Keratinocyte (primary cell): ENCODE measurements at regions not wholly inside any gene's neighbourhood (a gene's known extent, or its start where the extent isn't known, plus 50 kb on each side); places are given as distances from the start of the nearest gene placed in this dataset.

Experiments
- DNase-seq: peaks from one replicate; pipeline ENCODE4 v3.0.0-alpha.2; 2011; ENCODE audit warnings: low read depth, missing footprints, low spot score
- FAIRE-seq: peaks from 2 replicates; lab custom pipeline; 2011; peaks lifted over from hg19 to GRCh38; lab: Jason Lieb, UNC
- H2AFZ ChIP-seq: 2 replicates; pipeline ENCODE4 v1.6.0; 2012; ENCODE audit warnings: low read length, control low read depth, inconsistent platforms; ENCODE audit not compliant: control insufficient read depth
- H3K27ac ChIP-seq: 2 replicates; pipeline ENCODE4 v1.5.1; 2011; ENCODE audit warnings: low read length; ENCODE audit not compliant: control insufficient read depth, insufficient read depth
- H3K27me3 ChIP-seq: 3 replicates; pipeline ENCODE4 v1.6.0; 2011; ENCODE audit warnings: low read length; ENCODE audit not compliant: control insufficient read depth, insufficient read depth; ENCODE audit errors: extremely low read depth
- H3K36me3 ChIP-seq, 2 experiments: 2 replicates in 1 of 2; 3 replicates in 1 of 2; pipeline ENCODE4 v1.5.1; 2011; ENCODE audit warnings: low read length in 2 of 2, mild to moderate bottlenecking in 1 of 2; ENCODE audit not compliant: control insufficient read depth in 2 of 2, insufficient read depth in 2 of 2; ENCODE audit errors: extremely low read depth in 1 of 2
- H3K4me1 ChIP-seq: 3 replicates; pipeline ENCODE4 v1.5.1; 2011; ENCODE audit warnings: low read length; ENCODE audit not compliant: control insufficient read depth, insufficient read depth; ENCODE audit errors: extremely low read depth
- H3K4me2 ChIP-seq: 3 replicates; pipeline ENCODE4 v1.6.0; 2011; ENCODE audit warnings: low read depth, low read length; ENCODE audit not compliant: control insufficient read depth, insufficient read depth; ENCODE audit errors: extremely low read depth
- H3K4me3 ChIP-seq, 3 experiments: fragments of 200-600 bp in 1 of 3; sonication (generic) in 1 of 3; 2 replicates in 2 of 3; 3 replicates in 1 of 3; pipeline ENCODE4 v1.5.1; 2011 to 2016; ENCODE audit warnings: low read length in 3 of 3, mild to moderate bottlenecking in 3 of 3, control low read depth in 2 of 3, inconsistent platforms in 1 of 3, low read depth in 1 of 3, mixed read lengths in 1 of 3, mixed run types in 1 of 3, moderate library complexity in 1 of 3; ENCODE audit not compliant: control insufficient read depth in 2 of 3, insufficient read depth in 2 of 3; ENCODE audit errors: extremely low read depth in 1 of 3
- H3K79me2 ChIP-seq: 2 replicates; pipeline ENCODE4 v1.6.0; 2012; ENCODE audit warnings: low read length; ENCODE audit not compliant: control insufficient read depth, insufficient read depth
- H3K9ac ChIP-seq: 3 replicates; pipeline ENCODE4 v1.6.0; 2011; ENCODE audit warnings: low read length; ENCODE audit not compliant: control insufficient read depth, insufficient read depth; ENCODE audit errors: extremely low read depth
- H3K9me1 ChIP-seq: 3 replicates; pipeline ENCODE4 v1.6.0; 2011; ENCODE audit warnings: low read length; ENCODE audit not compliant: control insufficient read depth, insufficient read depth; ENCODE audit errors: extremely low read depth
- H3K9me3 ChIP-seq: 2 replicates; pipeline ENCODE4 v1.5.1; 2012; ENCODE audit warnings: low read depth, low read length; ENCODE audit not compliant: control insufficient read depth
- H4K20me1 ChIP-seq: 3 replicates; pipeline ENCODE4 v1.6.0; 2011; ENCODE audit warnings: low read length; ENCODE audit not compliant: control insufficient read depth, insufficient read depth; ENCODE audit errors: extremely low read depth
- CTCF ChIP-seq, 3 experiments: IDR thresholded peaks in 1 of 3; conservative IDR thresholded peaks in 1 of 3; optimal IDR thresholded peaks in 1 of 3; 2 replicates in 2 of 3; 3 replicates in 1 of 3; pipeline versions ENCODE3 to v1.5.1; 2011; ENCODE audit warnings: low read length in 3 of 3, mild to moderate bottlenecking in 3 of 3, moderate library complexity in 2 of 3, control low read depth in 1 of 3, inconsistent platforms in 1 of 3; ENCODE audit not compliant: insufficient read depth in 2 of 3; ENCODE audit errors: extremely low read depth in 1 of 3
- EZH2 ChIP-seq: IDR thresholded peaks from one replicate; pipeline ENCODE4 v1.6.1; 2012; ENCODE audit warnings: inconsistent platforms, mild to moderate bottlenecking, low read length, moderate library complexity
- dilution Hi-C: fragments of 300-500 bp; cut with MboI; formaldehyde crosslinking; loops from one replicate; pipeline ENCODE4 v1.7.0; 2020; ENCODE audit warnings: low sequenced_read_pairs; ENCODE audit not compliant: extremely low pct_ligation_motif_present

- Histone ChIP-seq H3K36me3 (no peaks in the 10 kb centered on the region), H2AFZ (no peak overlapping the region), H3K79me2 (no peaks in the 10 kb centered on the region), H3K4me3 (no peak overlapping the region), H3K9me3 (no peaks in the 10 kb centered on the region), H3K9me1 (no peaks in the 10 kb centered on the region), H3K27ac (no peak overlapping the region), H3K4me2 (no peak overlapping the region), H3K4me1 (no peaks in the 10 kb centered on the region), H3K27me3 (no peaks in the 10 kb centered on the region), H4K20me1 (no peaks in the 10 kb centered on the region), H3K9ac (no peak overlapping the region)
- dilution Hi-C loops, result no loop called here
- no peak for FAIRE-seq
- DNase-seq, result no peak
- no peak for TF ChIP-seq CTCF (optimal IDR thresholded peaks at IDR 0.05 in 1 of 3, IDR thresholded peaks at IDR 0.05 in 1 of 3, conservative IDR thresholded peaks at IDR 0.05 in 1 of 3; ENCODE audit: extremely low read depth in 1 of 3, insufficient read depth in 2 of 3, low read length in 3 of 3)
- no peak for TF ChIP-seq EZH2
These were observed 474.4 kb downstream of the CD83 start for GRCh38 chr6:14591998-14592397.

- H3K9me3 ChIP-seq, result no peaks in the 10 kb centered on the region
- DNase-seq (no peak), FAIRE-seq (no peak)
- no peak overlapping the region for H3K4me3 ChIP-seq
- H3K4me1 ChIP-seq, result no peaks in the 10 kb centered on the region
- H3K9me1 ChIP-seq, result no peaks in the 10 kb centered on the region
- dilution Hi-C loops, result no loop called here
- H3K9ac ChIP-seq, result no peak overlapping the region
- H2AFZ ChIP-seq, result no peak overlapping the region
- no peak overlapping the region for H3K4me2 ChIP-seq
- no peaks in the 10 kb centered on the region for H3K36me3 ChIP-seq
- TF ChIP-seq EZH2, result no peak
- TF ChIP-seq CTCF (optimal IDR thresholded peaks at IDR 0.05 in 1 of 3, IDR thresholded peaks at IDR 0.05 in 1 of 3, conservative IDR thresholded peaks at IDR 0.05 in 1 of 3; ENCODE audit: extremely low read depth in 1 of 3, insufficient read depth in 2 of 3, low read length in 3 of 3), result no peak
- H3K79me2 ChIP-seq, result no peaks in the 10 kb centered on the region
- no peaks in the 10 kb centered on the region for H3K27me3 ChIP-seq
- no peaks in the 10 kb centered on the region for H4K20me1 ChIP-seq
- no peak overlapping the region for H3K27ac ChIP-seq
These were observed 475.7 kb downstream of the CD83 start for GRCh38 chr6:14593286-14593685.
